Glutamatergic neuron (in vitro differentiated cells): ENCODE measurements at regions not wholly inside any gene's neighbourhood (a gene's known extent, or its start where the extent isn't known, plus 50 kb on each side); places are given as distances from the start of the nearest gene placed in this dataset.

Experiments used
- DNase-seq: peaks from one replicate; pipeline ENCODE4 v3.0.0; 2022
- H3K27ac Mint-ChIP-seq: one replicate; pipeline ENCODE4 v1.8.0; 2020; ENCODE audit warnings: mild to moderate bottlenecking, mixed read lengths, inconsistent platforms; ENCODE audit not compliant: unreplicated experiment
- H3K27me3 Mint-ChIP-seq: one replicate; pipeline ENCODE4 v1.8.0; 2020; ENCODE audit warnings: mild to moderate bottlenecking, moderate library complexity, mixed read lengths, inconsistent platforms; ENCODE audit not compliant: unreplicated experiment
- H3K36me3 Mint-ChIP-seq: one replicate; pipeline ENCODE4 v1.8.0; 2020; ENCODE audit warnings: mild to moderate bottlenecking, mixed read lengths, inconsistent platforms; ENCODE audit not compliant: unreplicated experiment
- H3K4me1 Mint-ChIP-seq: one replicate; pipeline ENCODE4 v1.8.0; 2020; ENCODE audit warnings: mild to moderate bottlenecking, low read depth, mixed read lengths, inconsistent platforms; ENCODE audit not compliant: unreplicated experiment
- H3K4me3 Mint-ChIP-seq: one replicate; pipeline ENCODE4 v1.8.0; 2020; ENCODE audit warnings: mild to moderate bottlenecking, mixed read lengths, inconsistent platforms; ENCODE audit not compliant: unreplicated experiment
- H3K9me3 Mint-ChIP-seq: one replicate; pipeline ENCODE4 v1.8.0; 2020; ENCODE audit warnings: mild to moderate bottlenecking, moderate library complexity, mixed read lengths, inconsistent platforms; ENCODE audit not compliant: unreplicated experiment
- TF ChIP-seq, protein P1 (sequence below): fragments of 200-600 bp; sonication (generic); IDR thresholded peaks from one replicate; pipeline ENCODE4 v1.5.0; 2021; ENCODE audit not compliant: partially characterized antibody, unreplicated experiment

DNA sequence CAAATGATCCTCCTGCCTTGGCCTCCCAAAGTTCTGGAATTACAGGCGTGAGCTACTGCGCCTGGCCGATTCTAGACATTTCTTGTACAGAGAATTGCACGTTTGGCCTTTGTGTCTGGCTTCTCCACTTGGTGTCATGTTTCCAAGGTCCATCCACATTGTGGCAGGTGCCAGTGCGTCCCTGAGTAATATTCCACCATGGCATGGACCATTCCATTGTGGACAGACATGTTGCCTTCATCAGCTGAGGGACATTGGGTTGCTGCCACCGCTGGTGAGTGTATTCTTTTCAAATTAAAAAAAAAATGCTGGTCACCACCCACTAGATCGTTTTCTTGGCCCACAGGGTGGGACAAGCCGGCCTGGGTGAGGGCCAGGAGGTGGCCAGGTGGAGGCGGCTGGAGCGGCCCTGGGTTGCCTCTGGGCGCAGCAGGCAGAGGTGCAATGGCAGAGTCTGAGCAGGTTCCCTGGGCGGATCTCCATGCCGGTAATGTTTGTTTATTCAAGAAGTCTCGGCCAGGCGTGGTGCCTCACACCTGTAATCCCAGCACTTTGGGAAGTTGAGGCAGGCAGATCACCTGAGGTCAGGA, 274.1 kb downstream of the SEC14L1 start:
- Mint-ChIP-seq H3K4me1 (peaks cover 19% of the 10 kb centered on the region), H3K9me3 (peaks cover 9% of the 10 kb centered on the region), H3K27me3 (peaks cover 6% of the 10 kb centered on the region), H3K4me3 (no peak overlapping the region), H3K27ac (no peak overlapping the region), H3K36me3 (no peaks in the 10 kb centered on the region)
- no peak for DNase-seq
- TF ChIP-seq, protein P1, sequence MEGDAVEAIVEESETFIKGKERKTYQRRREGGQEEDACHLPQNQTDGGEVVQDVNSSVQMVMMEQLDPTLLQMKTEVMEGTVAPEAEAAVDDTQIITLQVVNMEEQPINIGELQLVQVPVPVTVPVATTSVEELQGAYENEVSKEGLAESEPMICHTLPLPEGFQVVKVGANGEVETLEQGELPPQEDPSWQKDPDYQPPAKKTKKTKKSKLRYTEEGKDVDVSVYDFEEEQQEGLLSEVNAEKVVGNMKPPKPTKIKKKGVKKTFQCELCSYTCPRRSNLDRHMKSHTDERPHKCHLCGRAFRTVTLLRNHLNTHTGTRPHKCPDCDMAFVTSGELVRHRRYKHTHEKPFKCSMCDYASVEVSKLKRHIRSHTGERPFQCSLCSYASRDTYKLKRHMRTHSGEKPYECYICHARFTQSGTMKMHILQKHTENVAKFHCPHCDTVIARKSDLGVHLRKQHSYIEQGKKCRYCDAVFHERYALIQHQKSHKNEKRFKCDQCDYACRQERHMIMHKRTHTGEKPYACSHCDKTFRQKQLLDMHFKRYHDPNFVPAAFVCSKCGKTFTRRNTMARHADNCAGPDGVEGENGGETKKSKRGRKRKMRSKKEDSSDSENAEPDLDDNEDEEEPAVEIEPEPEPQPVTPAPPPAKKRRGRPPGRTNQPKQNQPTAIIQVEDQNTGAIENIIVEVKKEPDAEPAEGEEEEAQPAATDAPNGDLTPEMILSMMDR, result no peak

DNA sequence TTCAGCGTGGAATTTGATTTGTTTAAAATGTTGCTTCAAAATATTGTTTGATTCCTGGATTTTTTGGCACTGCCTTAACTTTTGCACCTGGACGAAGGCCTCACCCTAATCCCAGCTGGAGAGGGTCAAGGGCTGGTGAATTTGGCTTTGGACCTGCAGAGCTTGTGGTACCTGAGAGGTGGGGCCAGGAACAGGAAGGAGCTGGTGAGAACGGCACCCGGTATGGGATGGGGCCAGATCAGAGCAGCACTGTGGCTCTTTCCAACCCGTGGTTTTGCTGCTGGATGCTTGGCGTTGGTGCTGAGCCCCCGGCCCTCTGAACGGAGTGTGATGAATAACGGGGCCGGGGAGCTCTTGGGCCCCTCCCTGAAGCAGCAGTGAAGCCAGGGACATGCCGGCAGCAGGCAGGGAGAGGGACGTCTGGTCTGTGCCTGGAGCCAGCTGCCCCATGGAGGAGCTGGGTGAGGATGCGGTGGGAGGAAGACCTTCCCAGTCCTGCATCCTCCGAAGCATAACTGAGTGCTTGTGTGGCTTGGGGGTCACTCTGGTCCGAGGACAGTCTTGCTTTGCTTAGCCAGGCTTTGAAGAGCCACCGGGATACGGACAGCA, 275.4 kb downstream of the SEC14L1 start:
- Mint-ChIP-seq H3K4me3 (no peak overlapping the region), H3K27me3 (peaks cover 8% of the 10 kb centered on the region), H3K9me3 (peaks cover 14% of the 10 kb centered on the region), H3K4me1 (peaks cover 30% of the 10 kb centered on the region), H3K36me3 (no peaks in the 10 kb centered on the region), H3K27ac (peak overlapping the region; percentile 38)
- DNase-seq, result peak; percentile 52
- TF ChIP-seq, protein P1, result no peak

DNA sequence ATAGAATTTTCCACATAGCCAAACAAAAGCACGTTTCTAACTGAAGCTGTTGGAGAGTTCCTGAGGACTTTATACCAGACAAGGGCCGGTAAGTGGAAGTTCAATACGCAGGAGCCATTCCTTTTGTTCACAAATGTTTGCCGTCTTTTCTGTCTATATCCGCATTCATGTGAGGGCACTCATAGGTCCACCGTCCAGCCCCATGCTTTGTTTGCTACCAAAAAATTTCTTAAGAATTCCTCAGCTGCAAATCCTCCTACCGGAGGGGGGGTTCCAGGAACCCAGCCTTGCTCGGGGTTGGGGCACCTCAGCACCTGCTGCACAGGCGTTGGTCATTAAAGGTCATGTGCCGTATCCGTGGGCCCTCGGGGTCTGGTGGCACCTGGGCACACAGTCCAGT, 276.8 kb downstream of the SEC14L1 start:
- no peak for DNase-seq
- TF ChIP-seq, protein P1, result no peak
- Mint-ChIP-seq H3K27ac (no peak overlapping the region), H3K27me3 (peaks cover 12% of the 10 kb centered on the region), H3K36me3 (no peaks in the 10 kb centered on the region), H3K4me1 (peaks cover 38% of the 10 kb centered on the region), H3K4me3 (no peak overlapping the region), H3K9me3 (peaks cover 12% of the 10 kb centered on the region)

DNA sequence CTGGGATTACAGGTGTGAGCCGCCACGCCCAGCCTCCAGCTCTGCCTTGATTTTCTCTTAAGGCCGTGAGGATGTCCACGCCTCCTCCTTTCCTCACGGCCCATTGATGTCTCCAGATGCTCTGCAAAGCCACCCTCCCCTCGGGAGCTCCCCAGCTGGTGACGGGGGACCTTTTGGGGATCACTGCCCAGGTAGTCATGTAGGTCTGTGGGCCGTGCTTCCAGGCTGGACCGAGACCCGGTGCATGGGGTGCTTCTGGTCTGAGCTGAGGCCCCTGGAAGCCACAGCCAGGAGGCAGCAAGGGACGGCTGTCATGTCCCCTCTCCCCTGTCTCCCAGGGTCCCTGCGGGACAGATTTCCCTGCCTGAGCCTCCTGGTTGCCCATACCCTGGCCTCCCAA, 277.8 kb downstream of the SEC14L1 start:
- Mint-ChIP-seq H3K27me3 (peaks cover 14% of the 10 kb centered on the region), H3K4me1 (peaks cover 35% of the 10 kb centered on the region), H3K27ac (no peak overlapping the region), H3K9me3 (peaks cover 15% of the 10 kb centered on the region), H3K36me3 (no peaks in the 10 kb centered on the region), H3K4me3 (no peak overlapping the region)
- no peak for DNase-seq
- TF ChIP-seq, protein P1, result no peak

DNA sequence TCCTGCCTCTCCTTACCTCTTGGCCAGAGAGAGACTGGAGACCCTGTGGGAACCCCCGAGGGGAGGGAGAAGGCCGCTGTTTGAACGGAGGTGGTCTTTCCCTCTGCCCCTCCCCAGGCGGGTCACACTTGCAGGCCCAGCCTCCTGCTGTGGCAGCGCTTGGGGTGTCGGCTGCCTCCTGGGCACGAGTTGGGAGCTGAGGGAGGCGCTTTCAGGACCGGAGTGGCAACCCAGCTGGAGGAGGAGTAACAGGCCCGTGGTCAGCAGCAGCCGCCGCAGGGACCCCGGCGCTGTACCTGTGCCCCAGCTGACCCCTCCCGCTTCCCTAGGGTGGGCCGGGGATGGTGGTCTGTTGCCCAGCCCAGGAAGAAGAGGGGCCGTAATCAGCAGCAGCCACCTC, 278.3 kb downstream of the SEC14L1 start:
- TF ChIP-seq, protein P1, result no peak
- Mint-ChIP-seq H3K4me3 (no peak overlapping the region), H3K36me3 (no peaks in the 10 kb centered on the region), H3K9me3 (peaks cover 17% of the 10 kb centered on the region), H3K27ac (no peak overlapping the region), H3K4me1 (peaks cover 36% of the 10 kb centered on the region), H3K27me3 (peaks cover 14% of the 10 kb centered on the region)
- DNase-seq, result no peak
